AG04450 (cell line): ENCODE measurements at regions not wholly inside any gene's neighbourhood (a gene's known extent, or its start where the extent isn't known, plus 50 kb on each side); places are given as distances from the start of the nearest gene placed in this dataset.

Experiments used
- CTCF ChIA-PET: fragments of 300-600, 350-600 bp; formaldehyde crosslinking; extraction: SDS; loops from one replicate; lab custom pipeline; 2022; ENCODE audit warnings: antibody characterized with exemption, inconsistent platforms; lab: Charles Lee
- POLR2A ChIA-PET: fragments of 350-600 bp; formaldehyde crosslinking; extraction: SDS; loops from one replicate; lab custom pipeline; 2021; ENCODE audit warnings: antibody characterized with exemption, inconsistent platforms; lab: Yijun Ruan, JAX
- DNase-seq: peaks from one replicate; pipeline ENCODE4 v3.0.0-alpha.2; 2011; ENCODE audit warnings: low read depth, low spot score
- H3K27ac ChIP-seq: one replicate; pipeline ENCODE4 v1.5.1; 2012; ENCODE audit warnings: low read depth, low read length, control low read depth
- H3K27me3 ChIP-seq: one replicate; pipeline ENCODE4 v1.6.0; 2012; ENCODE audit warnings: low read length; ENCODE audit not compliant: control insufficient read depth, insufficient read depth
- H3K4me3 ChIP-seq: 2 replicates; pipeline ENCODE4 v1.5.1; 2011; ENCODE audit warnings: mild to moderate bottlenecking, low read depth, low read length, control low read depth
- H3K9me3 ChIP-seq: 2 replicates; pipeline ENCODE4 v1.5.1; 2012; ENCODE audit warnings: low read length; ENCODE audit not compliant: control insufficient read depth, insufficient read depth
- CTCF ChIP-seq: IDR thresholded peaks from 2 replicates; pipeline ENCODE4 v1.5.1; 2011; ENCODE audit warnings: low read depth, low read length, control low read depth, inconsistent platforms

GRCh38 chr6:126113261-126113660 is 126.9 kb downstream of the TRMT11 start:
- CTCF ChIA-PET: no interaction called here
- POLR2A ChIA-PET: no interaction called here
- Histone ChIP-seq H3K9me3 (no peaks in the 10 kb centered on the region), H3K4me3 (no peak overlapping the region), H3K27ac (no peak overlapping the region), H3K27me3 (no peaks in the 10 kb centered on the region)
- no peak for TF ChIP-seq CTCF
- no peak for DNase-seq

- ChIA-PET CTCF (no interaction called here), POLR2A (no interaction called here)
- no peak overlapping the region for H3K4me3 ChIP-seq
- H3K27ac ChIP-seq: no peak overlapping the region
- DNase-seq: no peak
- no peak for TF ChIP-seq CTCF
- H3K27me3 ChIP-seq: no peaks in the 10 kb centered on the region
- H3K9me3 ChIP-seq: no peaks in the 10 kb centered on the region
These were observed 130.9 kb downstream of the TRMT11 start for GRCh38 chr6:126117251-126117650.

- CTCF ChIA-PET: no interaction called here
These were observed 131.9 kb downstream of the TRMT11 start for GRCh38 chr6:126118058-126118755.

GRCh38 chr6:126118936-126119335 is 132.6 kb downstream of the TRMT11 start:
- H3K4me3 ChIP-seq: no peak overlapping the region
- CTCF ChIA-PET: no interaction called here
- no peaks in the 10 kb centered on the region for H3K27me3 ChIP-seq
- H3K27ac ChIP-seq: no peak overlapping the region
- no peaks in the 10 kb centered on the region for H3K9me3 ChIP-seq
- no peak for DNase-seq
- POLR2A ChIA-PET: no interaction called here
- TF ChIP-seq CTCF: no peak

More at GRCh38 chr6:126118058-126118755, 131.9 kb downstream of the TRMT11 start:
- Histone ChIP-seq H3K4me3 (no peak overlapping the region), H3K27ac (no peak overlapping the region), H3K9me3 (no peaks in the 10 kb centered on the region), H3K27me3 (no peaks in the 10 kb centered on the region)
- DNase-seq: no peak
- POLR2A ChIA-PET: no interaction called here
- TF ChIP-seq CTCF: no peak

GRCh38 chr6:126123226-126123625 is 136.9 kb downstream of the TRMT11 start:
- Histone ChIP-seq H3K27me3 (no peaks in the 10 kb centered on the region), H3K9me3 (no peaks in the 10 kb centered on the region), H3K27ac (no peak overlapping the region), H3K4me3 (no peak overlapping the region)
- no peak for TF ChIP-seq CTCF
- DNase-seq: no peak
- CTCF ChIA-PET: interaction anchor here (0.6 kb wide), 1 partner anchor 148 kb away, joined by 4 read pairs; no protein-coding TSS in a partner anchor
- POLR2A ChIA-PET: no interaction called here
